ENCODE measurements at regions not wholly inside any gene's neighbourhood (a gene's known extent, or its start where the extent isn't known, plus 50 kb on each side); places are given as distances from the start of the nearest gene placed in this dataset.

DNA sequence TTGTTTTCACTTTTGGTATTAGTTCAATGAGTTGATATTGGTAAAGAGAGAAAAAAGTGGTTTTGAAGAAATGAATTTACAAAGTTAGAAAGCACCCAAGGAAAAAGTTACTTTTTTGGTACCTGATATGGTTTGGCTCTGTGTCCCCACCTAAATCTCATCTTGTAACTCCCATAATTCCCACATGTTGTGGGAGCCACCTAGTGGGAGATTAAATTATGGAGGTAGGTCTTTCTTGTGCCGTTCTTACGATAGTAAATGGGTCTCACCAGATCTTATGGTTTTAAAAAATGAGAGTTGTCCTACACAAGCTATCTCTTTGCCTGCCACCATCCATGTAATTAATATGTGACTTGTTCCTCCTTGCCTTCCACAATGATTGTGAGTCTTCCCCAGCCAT is 965.6 kb upstream of the NRXN1 start:
- peaks cover 38% of the 10 kb centered on the region for H3K9me3 Mint-ChIP-seq
- no peak overlapping the region for H3K27ac Mint-ChIP-seq
- intact Hi-C loops (cut with micrococcal nuclease): no loop called here
- no peaks in the 10 kb centered on the region for H3K4me1 Mint-ChIP-seq (ENCODE audit: low read depth)
- H3K27me3 Mint-ChIP-seq: no peaks in the 10 kb centered on the region
- H3K4me3 Mint-ChIP-seq: no peak overlapping the region
- no peaks in the 10 kb centered on the region for H3K36me3 Mint-ChIP-seq (ENCODE audit: low read depth)

- Mint-ChIP-seq H3K4me3 (no peak overlapping the region), H3K27me3 (no peaks in the 10 kb centered on the region), H3K4me1 (ENCODE audit: low read depth) (no peaks in the 10 kb centered on the region), H3K9me3 (peaks cover 24% of the 10 kb centered on the region), H3K27ac (no peak overlapping the region), H3K36me3 (ENCODE audit: low read depth) (no peaks in the 10 kb centered on the region)
- intact Hi-C loops (cut with micrococcal nuclease): no loop called here
Measured at GRCh38 chr2:51995293-51995692, 963.4 kb upstream of the NRXN1 start.

DNA sequence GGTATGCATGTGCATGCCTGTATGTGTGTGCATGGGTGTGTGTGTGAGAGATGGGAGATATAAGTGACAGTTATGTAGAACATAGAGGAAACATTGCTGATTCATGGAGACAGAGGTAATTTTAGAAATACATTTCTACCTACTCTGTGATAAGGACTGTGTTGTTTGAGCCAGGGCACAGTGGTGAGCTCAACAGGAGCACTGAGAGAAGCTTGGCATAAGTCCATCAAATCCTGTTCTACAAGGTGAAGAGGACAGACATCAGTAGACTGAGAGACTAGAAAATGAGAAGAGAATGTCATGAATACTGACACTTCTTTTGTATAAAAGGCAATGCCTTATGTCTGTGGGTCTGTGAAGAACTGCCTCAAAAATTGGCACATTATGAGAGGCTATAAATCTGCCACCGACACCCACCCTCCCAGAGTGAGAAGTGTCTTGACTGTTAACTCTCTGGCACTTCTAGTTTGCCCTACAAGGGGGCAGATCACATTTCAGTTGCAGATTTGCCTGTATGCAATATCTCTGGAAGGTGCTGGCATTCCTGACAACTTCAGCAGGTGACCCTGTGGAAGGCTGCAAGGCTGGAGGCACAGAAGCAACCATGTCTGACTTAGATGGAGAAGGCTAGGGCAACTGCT is 962.3 kb upstream of the NRXN1 start:
- Mint-ChIP-seq H3K4me3 (no peak overlapping the region), H3K4me1 (ENCODE audit: low read depth) (no peaks in the 10 kb centered on the region), H3K27ac (no peak overlapping the region), H3K9me3 (peaks cover 24% of the 10 kb centered on the region), H3K27me3 (no peaks in the 10 kb centered on the region), H3K36me3 (ENCODE audit: low read depth) (no peaks in the 10 kb centered on the region)
- intact Hi-C loops (cut with micrococcal nuclease): no loop called here

DNA sequence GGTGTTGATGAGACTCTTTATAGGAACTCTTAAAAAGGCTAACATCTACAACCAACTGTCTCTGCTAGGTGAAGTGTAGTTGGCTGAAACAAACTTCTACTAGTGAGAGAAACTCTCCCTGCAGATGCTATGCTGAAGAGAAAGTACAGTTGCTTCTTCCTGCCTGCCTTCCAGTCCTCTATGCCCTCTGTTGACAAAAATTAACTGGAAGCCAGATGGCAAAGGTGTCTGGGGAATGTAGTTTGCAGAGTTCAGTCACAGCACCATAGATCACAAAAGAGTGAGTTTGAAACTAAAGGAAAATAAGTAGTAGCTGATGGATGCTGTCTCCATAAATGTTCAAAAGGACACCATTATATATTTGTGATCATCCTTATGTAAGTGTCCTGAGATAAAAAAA is 958.8 kb upstream of the NRXN1 start:
- intact Hi-C loops (cut with micrococcal nuclease): no loop called here
- Mint-ChIP-seq H3K4me3 (no peak overlapping the region), H3K4me1 (ENCODE audit: low read depth) (no peaks in the 10 kb centered on the region), H3K9me3 (peaks cover 8% of the 10 kb centered on the region), H3K27ac (no peak overlapping the region), H3K36me3 (ENCODE audit: low read depth) (no peaks in the 10 kb centered on the region), H3K27me3 (no peaks in the 10 kb centered on the region)

GRCh38 chr2:51986101-51986500 is 954.2 kb upstream of the NRXN1 start:
- Mint-ChIP-seq H3K27me3 (no peaks in the 10 kb centered on the region), H3K36me3 (ENCODE audit: low read depth) (no peaks in the 10 kb centered on the region), H3K9me3 (peaks cover 11% of the 10 kb centered on the region), H3K4me1 (ENCODE audit: low read depth) (no peaks in the 10 kb centered on the region), H3K4me3 (no peak overlapping the region), H3K27ac (no peak overlapping the region)
- intact Hi-C loops (cut with micrococcal nuclease): no loop called here

GRCh38 chr2:51981783-51982182 is 949.9 kb upstream of the NRXN1 start:
- peaks cover 15% of the 10 kb centered on the region for H3K9me3 Mint-ChIP-seq
- no peak overlapping the region for H3K4me3 Mint-ChIP-seq

GRCh38 chr2:51976623-51977022 is 944.7 kb upstream of the NRXN1 start:
- no peaks in the 10 kb centered on the region for H3K4me1 Mint-ChIP-seq (ENCODE audit: low read depth)
- H3K27ac Mint-ChIP-seq: no peak overlapping the region
- no peaks in the 10 kb centered on the region for H3K27me3 Mint-ChIP-seq
- no peak overlapping the region for H3K4me3 Mint-ChIP-seq
- H3K9me3 Mint-ChIP-seq: peaks cover 22% of the 10 kb centered on the region
- no peaks in the 10 kb centered on the region for H3K36me3 Mint-ChIP-seq (ENCODE audit: low read depth)
- intact Hi-C loops (cut with micrococcal nuclease): no loop called here

More at GRCh38 chr2:51981783-51982182, 949.9 kb upstream of the NRXN1 start:
- Mint-ChIP-seq H3K4me1 (ENCODE audit: low read depth) (no peaks in the 10 kb centered on the region), H3K27me3 (no peaks in the 10 kb centered on the region), H3K36me3 (ENCODE audit: low read depth) (no peaks in the 10 kb centered on the region), H3K27ac (no peak overlapping the region)
- intact Hi-C loops (cut with micrococcal nuclease): no loop called here

GRCh38 chr2:51971136-51971535 is 939.2 kb upstream of the NRXN1 start:
- Mint-ChIP-seq H3K27me3 (no peaks in the 10 kb centered on the region), H3K27ac (no peak overlapping the region), H3K36me3 (ENCODE audit: low read depth) (no peaks in the 10 kb centered on the region), H3K4me3 (no peak overlapping the region), H3K4me1 (ENCODE audit: low read depth) (no peaks in the 10 kb centered on the region), H3K9me3 (peaks cover 22% of the 10 kb centered on the region)
- intact Hi-C loops (cut with micrococcal nuclease): no loop called here

- H3K4me3 Mint-ChIP-seq: no peak overlapping the region
- no peaks in the 10 kb centered on the region for H3K4me1 Mint-ChIP-seq (ENCODE audit: low read depth)
- H3K27ac Mint-ChIP-seq: no peak overlapping the region
- no peaks in the 10 kb centered on the region for H3K27me3 Mint-ChIP-seq
- H3K36me3 Mint-ChIP-seq (ENCODE audit: low read depth): no peaks in the 10 kb centered on the region
- H3K9me3 Mint-ChIP-seq: peaks cover 22% of the 10 kb centered on the region
- intact Hi-C loops (cut with micrococcal nuclease): no loop called here
Measured at GRCh38 chr2:51969347-51969746, 937.4 kb upstream of the NRXN1 start.

GRCh38 chr2:51960841-51961335 is 929.0 kb upstream of the NRXN1 start:
- Mint-ChIP-seq H3K27ac (no peak overlapping the region), H3K27me3 (no peaks in the 10 kb centered on the region), H3K4me3 (no peak overlapping the region), H3K36me3 (ENCODE audit: low read depth) (no peaks in the 10 kb centered on the region), H3K9me3 (peaks cover 10% of the 10 kb centered on the region), H3K4me1 (ENCODE audit: low read depth) (no peaks in the 10 kb centered on the region)
- intact Hi-C loops (cut with micrococcal nuclease): no loop called here

- intact Hi-C loops (cut with micrococcal nuclease): no loop called here
- Mint-ChIP-seq H3K4me3 (no peak overlapping the region), H3K27me3 (no peaks in the 10 kb centered on the region), H3K9me3 (peaks cover 10% of the 10 kb centered on the region), H3K4me1 (ENCODE audit: low read depth) (no peaks in the 10 kb centered on the region), H3K27ac (no peak overlapping the region), H3K36me3 (ENCODE audit: low read depth) (no peaks in the 10 kb centered on the region)
Measured at GRCh38 chr2:51960281-51960680, 928.3 kb upstream of the NRXN1 start.

GRCh38 chr2:51959696-51960095 is 927.8 kb upstream of the NRXN1 start:
- H3K36me3 Mint-ChIP-seq (ENCODE audit: low read depth): no peaks in the 10 kb centered on the region
- no peak overlapping the region for H3K4me3 Mint-ChIP-seq
- no peak overlapping the region for H3K27ac Mint-ChIP-seq
- H3K27me3 Mint-ChIP-seq: no peaks in the 10 kb centered on the region
- H3K9me3 Mint-ChIP-seq: peaks cover 10% of the 10 kb centered on the region
- intact Hi-C loops (cut with micrococcal nuclease): no loop called here
- H3K4me1 Mint-ChIP-seq (ENCODE audit: low read depth): no peaks in the 10 kb centered on the region

- peaks cover 36% of the 10 kb centered on the region for H3K9me3 Mint-ChIP-seq
- H3K36me3 Mint-ChIP-seq (ENCODE audit: low read depth): no peaks in the 10 kb centered on the region
- H3K27me3 Mint-ChIP-seq: no peaks in the 10 kb centered on the region
- no peaks in the 10 kb centered on the region for H3K4me1 Mint-ChIP-seq (ENCODE audit: low read depth)
- H3K27ac Mint-ChIP-seq: no peak overlapping the region
- H3K4me3 Mint-ChIP-seq: no peak overlapping the region
- intact Hi-C loops (cut with micrococcal nuclease): no loop called here
Measured at GRCh38 chr2:51953931-51954330, 922.0 kb upstream of the NRXN1 start.

DNA sequence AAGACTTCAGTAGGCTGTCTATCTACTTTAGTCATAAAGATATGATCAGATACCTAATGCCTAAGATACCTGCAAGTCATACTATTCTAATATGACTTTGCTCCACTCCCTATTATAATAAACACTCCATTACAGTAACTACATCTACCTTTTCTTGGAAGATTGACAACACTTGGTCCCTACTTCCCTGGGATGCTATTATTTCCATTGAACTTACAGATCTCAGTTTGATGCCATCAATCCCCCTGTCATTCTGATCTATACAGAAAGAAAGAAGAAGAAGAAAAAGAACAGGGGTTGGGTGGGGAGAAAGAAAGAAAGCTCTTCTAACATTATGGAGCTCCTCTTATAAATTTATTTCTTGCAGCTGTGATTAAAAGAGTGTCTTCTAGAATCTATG is 889.1 kb upstream of the NRXN1 start:
- intact Hi-C loops (cut with micrococcal nuclease): no loop called here
- no peaks in the 10 kb centered on the region for H3K36me3 Mint-ChIP-seq (ENCODE audit: low read depth)

DNA sequence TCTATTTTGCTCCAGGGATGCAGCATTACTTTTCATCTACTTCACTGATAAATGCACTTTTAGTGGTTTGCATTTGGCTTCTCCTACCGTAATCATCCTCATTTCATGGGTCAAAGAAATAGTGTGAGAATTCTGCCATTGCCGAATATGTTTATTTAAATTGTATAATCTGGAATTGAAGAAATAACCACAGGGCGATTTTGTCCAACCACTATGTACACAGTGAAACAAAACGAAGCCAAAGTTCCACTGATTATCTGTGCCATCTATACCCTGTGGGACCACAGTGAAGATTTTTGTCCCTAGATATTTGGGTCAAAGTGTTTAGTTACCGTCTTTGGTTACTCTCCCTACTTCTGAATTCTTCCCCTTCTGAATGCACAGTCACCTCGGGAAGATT is 888.6 kb upstream of the NRXN1 start:
- Mint-ChIP-seq H3K4me1 (ENCODE audit: low read depth) (no peaks in the 10 kb centered on the region), H3K9me3 (peaks cover 30% of the 10 kb centered on the region), H3K27ac (no peak overlapping the region)

More for the DNA sequence above, 889.1 kb upstream of the NRXN1 start:
- no peaks in the 10 kb centered on the region for H3K4me1 Mint-ChIP-seq (ENCODE audit: low read depth)
- no peaks in the 10 kb centered on the region for H3K27me3 Mint-ChIP-seq
- H3K9me3 Mint-ChIP-seq: peaks cover 30% of the 10 kb centered on the region
- no peak overlapping the region for H3K4me3 Mint-ChIP-seq
- no peak overlapping the region for H3K27ac Mint-ChIP-seq

More for the DNA sequence above, 888.6 kb upstream of the NRXN1 start:
- Mint-ChIP-seq H3K4me3 (no peak overlapping the region), H3K27me3 (no peaks in the 10 kb centered on the region), H3K36me3 (ENCODE audit: low read depth) (no peaks in the 10 kb centered on the region)
- intact Hi-C loops (cut with micrococcal nuclease): no loop called here
